Stimulated activated CD4-positive, alpha-beta T cell treated with anti-CD3 and anti-CD28 coated beads, Interleukin-1b, Interleukin-23, amount 100 ng/mL, for 1 hour (primary cell): ENCODE measurements at regions not wholly inside any gene's neighbourhood (a gene's known extent, or its start where the extent isn't known, plus 50 kb on each side); places are given as distances from the start of the nearest gene placed in this dataset.

Experiments used
- DNase-seq, 2 donors: peaks; one replicate each; pipeline ENCODE4 v3.0.0-alpha.2; 2020; ENCODE audit warnings: low read depth in 2 of 2

GRCh38 chr1:30187413-30188023, 535.9 kb downstream of the MATN1 start:
- no peak for DNase-seq

- DNase-seq: no peak
Observed at GRCh38 chr1:30186586-30186985, 536.8 kb downstream of the MATN1 start.

- no peak for DNase-seq
Observed at GRCh38 chr1:30185809-30186208, 537.6 kb downstream of the MATN1 start.

- DNase-seq: no peak
Observed at GRCh38 chr1:30185313-30185712, 538.1 kb downstream of the MATN1 start.

GRCh38 chr1:30184393-30185141, 538.8 kb downstream of the MATN1 start:
- DNase-seq: no peak

GRCh38 chr1:30183895-30184294, 539.5 kb downstream of the MATN1 start:
- DNase-seq: no peak

GRCh38 chr1:30183006-30183405, 540.4 kb downstream of the MATN1 start:
- DNase-seq: no peak

GRCh38 chr1:30179942-30180543, 543.3 kb downstream of the MATN1 start:
- no peak for DNase-seq

- DNase-seq: no peak
Observed at GRCh38 chr1:30176477-30176876, 546.9 kb downstream of the MATN1 start.

GRCh38 chr1:30174499-30174898, 548.9 kb downstream of the MATN1 start:
- DNase-seq: no peak

GRCh38 chr1:30173560-30173959, 549.8 kb downstream of the MATN1 start:
- no peak for DNase-seq

- DNase-seq: no peak
Observed at GRCh38 chr1:30172757-30173156, 550.6 kb downstream of the MATN1 start.

- no peak for DNase-seq
Observed at GRCh38 chr1:30172299-30172694, 551.1 kb downstream of the MATN1 start.

GRCh38 chr1:30171537-30172298, 551.7 kb downstream of the MATN1 start:
- no peak for DNase-seq

GRCh38 chr1:30169269-30169668, 554.1 kb downstream of the MATN1 start:
- no peak for DNase-seq

GRCh38 chr1:30166174-30166573, 557.2 kb downstream of the MATN1 start:
- no peak for DNase-seq

GRCh38 chr1:30165116-30165515, 558.3 kb downstream of the MATN1 start:
- no peak for DNase-seq

- DNase-seq: no peak
Observed at GRCh38 chr1:30164693-30165092, 558.7 kb downstream of the MATN1 start.

GRCh38 chr1:30162565-30162964, 560.8 kb downstream of the MATN1 start:
- DNase-seq: no peak

GRCh38 chr1:30161953-30162352, 561.4 kb downstream of the MATN1 start:
- no peak for DNase-seq

GRCh38 chr1:30160999-30161689, 562.2 kb downstream of the MATN1 start:
- no peak for DNase-seq

GRCh38 chr1:30159015-30159414, 564.4 kb downstream of the MATN1 start:
- DNase-seq: no peak
